ENCODE measurements at regions not wholly inside any gene's neighbourhood (a gene's known extent, or its start where the extent isn't known, plus 50 kb on each side); places are given as distances from the start of the nearest gene placed in this dataset.

DNA sequence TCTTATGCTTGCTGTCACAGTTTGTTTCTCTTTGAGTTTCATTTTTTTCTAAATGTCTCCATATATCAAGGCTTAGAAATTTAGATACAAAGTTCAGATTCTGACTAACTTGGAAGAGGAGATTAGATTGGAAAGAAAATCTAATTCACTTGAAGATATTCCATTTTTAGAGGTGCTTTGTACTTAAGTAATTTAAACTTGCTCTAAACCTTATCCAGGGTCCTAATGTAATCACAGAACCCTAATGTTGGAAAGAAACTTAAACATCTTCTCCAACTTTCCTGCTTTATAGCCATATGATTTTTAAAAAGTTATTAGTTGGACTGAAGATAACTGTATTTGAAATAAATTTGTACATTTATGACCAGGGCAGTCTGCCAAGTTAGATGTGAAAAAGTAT lies 81.1 kb upstream of the ARHGEF3 start:
- no peaks in the 10 kb centered on the region for H3K9me3 ChIP-seq (ENCODE audit: low read length)
- H3K4me1 ChIP-seq (ENCODE audit: insufficient read depth, low read length, severe bottlenecking): peaks cover 9% of the 10 kb centered on the region
- H3K4me3 ChIP-seq (ENCODE audit: low read depth, low read length, poor library complexity, severe bottlenecking): no peak overlapping the region
- no peaks in the 10 kb centered on the region for H3K9me2 ChIP-seq (ENCODE audit: low read depth, low read length)
- H3F3A ChIP-seq (ENCODE audit: insufficient read depth, low read length): no peaks in the 10 kb centered on the region
- H4K20me1 ChIP-seq (ENCODE audit: insufficient read depth, low read length): no peaks in the 10 kb centered on the region
- H3K27me3 ChIP-seq (ENCODE audit: insufficient read depth, low read length): no peaks in the 10 kb centered on the region
- no peak overlapping the region for H2AFZ ChIP-seq (ENCODE audit: low read length)
- no peaks in the 10 kb centered on the region; the same call in 1 of the 2 replicates for H3K36me3 ChIP-seq (ENCODE audit: insufficient read depth, low read length)
- no peak overlapping the region for H3K9ac ChIP-seq (ENCODE audit: low read length)
- TF ChIP-seq EZH2 (IDR thresholded peaks at IDR 0.05; ENCODE audit: borderline replicate concordance, low read length): no peak
- TF ChIP-seq, protein P1, sequence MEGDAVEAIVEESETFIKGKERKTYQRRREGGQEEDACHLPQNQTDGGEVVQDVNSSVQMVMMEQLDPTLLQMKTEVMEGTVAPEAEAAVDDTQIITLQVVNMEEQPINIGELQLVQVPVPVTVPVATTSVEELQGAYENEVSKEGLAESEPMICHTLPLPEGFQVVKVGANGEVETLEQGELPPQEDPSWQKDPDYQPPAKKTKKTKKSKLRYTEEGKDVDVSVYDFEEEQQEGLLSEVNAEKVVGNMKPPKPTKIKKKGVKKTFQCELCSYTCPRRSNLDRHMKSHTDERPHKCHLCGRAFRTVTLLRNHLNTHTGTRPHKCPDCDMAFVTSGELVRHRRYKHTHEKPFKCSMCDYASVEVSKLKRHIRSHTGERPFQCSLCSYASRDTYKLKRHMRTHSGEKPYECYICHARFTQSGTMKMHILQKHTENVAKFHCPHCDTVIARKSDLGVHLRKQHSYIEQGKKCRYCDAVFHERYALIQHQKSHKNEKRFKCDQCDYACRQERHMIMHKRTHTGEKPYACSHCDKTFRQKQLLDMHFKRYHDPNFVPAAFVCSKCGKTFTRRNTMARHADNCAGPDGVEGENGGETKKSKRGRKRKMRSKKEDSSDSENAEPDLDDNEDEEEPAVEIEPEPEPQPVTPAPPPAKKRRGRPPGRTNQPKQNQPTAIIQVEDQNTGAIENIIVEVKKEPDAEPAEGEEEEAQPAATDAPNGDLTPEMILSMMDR (IDR thresholded peaks at IDR 0.05; ENCODE audit: low read length): no peak
- no peak overlapping the region for H3K27ac ChIP-seq (ENCODE audit: low read depth, low read length, poor library complexity, severe bottlenecking)
- H3K4me2 ChIP-seq (ENCODE audit: low read length): no peak overlapping the region
- H3K79me2 ChIP-seq (ENCODE audit: insufficient read depth, low read length): no peaks in the 10 kb centered on the region

DNA sequence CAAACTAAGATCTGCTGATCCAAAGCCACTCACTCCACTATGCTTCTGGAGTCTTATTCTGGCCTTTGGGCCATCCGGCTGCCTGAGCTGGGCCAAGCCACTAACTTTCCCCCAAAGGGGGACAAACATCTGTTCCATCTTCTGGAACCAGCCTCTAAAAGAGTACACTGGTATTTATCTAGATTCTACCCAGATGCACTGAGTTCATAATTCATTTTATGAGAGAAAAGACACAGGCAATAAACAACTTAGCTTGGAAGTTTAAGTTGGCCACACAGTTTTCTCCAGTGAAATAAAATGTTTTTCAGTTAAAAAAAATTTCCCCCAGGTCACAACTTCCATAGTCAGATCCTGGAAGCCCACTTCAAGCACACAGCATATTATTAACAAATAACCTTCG lies 80.1 kb upstream of the ARHGEF3 start:
- Histone ChIP-seq H3K27me3 (ENCODE audit: insufficient read depth, low read length) (no peaks in the 10 kb centered on the region), H3K36me3 (ENCODE audit: insufficient read depth, low read length) (no peaks in the 10 kb centered on the region; the same call in 1 of the 2 replicates), H3K9ac (ENCODE audit: low read length) (no peak overlapping the region), H4K20me1 (ENCODE audit: insufficient read depth, low read length) (no peaks in the 10 kb centered on the region), H3K27ac (ENCODE audit: low read depth, low read length, poor library complexity, severe bottlenecking) (no peak overlapping the region), H3K9me3 (ENCODE audit: low read length) (no peaks in the 10 kb centered on the region), H3K9me2 (ENCODE audit: low read depth, low read length) (no peaks in the 10 kb centered on the region), H3K4me2 (ENCODE audit: low read length) (no peak overlapping the region), H3K79me2 (ENCODE audit: insufficient read depth, low read length) (no peaks in the 10 kb centered on the region), H2AFZ (ENCODE audit: low read length) (no peak overlapping the region), H3K4me1 (ENCODE audit: insufficient read depth, low read length, severe bottlenecking) (no peaks in the 10 kb centered on the region), H3F3A (ENCODE audit: insufficient read depth, low read length) (no peaks in the 10 kb centered on the region), H3K4me3 (ENCODE audit: low read depth, low read length, poor library complexity, severe bottlenecking) (no peak overlapping the region)
- TF ChIP-seq EZH2 (IDR thresholded peaks at IDR 0.05; ENCODE audit: borderline replicate concordance, low read length): no peak
- TF ChIP-seq, protein P1 (IDR thresholded peaks at IDR 0.05; ENCODE audit: low read length): no peak

DNA sequence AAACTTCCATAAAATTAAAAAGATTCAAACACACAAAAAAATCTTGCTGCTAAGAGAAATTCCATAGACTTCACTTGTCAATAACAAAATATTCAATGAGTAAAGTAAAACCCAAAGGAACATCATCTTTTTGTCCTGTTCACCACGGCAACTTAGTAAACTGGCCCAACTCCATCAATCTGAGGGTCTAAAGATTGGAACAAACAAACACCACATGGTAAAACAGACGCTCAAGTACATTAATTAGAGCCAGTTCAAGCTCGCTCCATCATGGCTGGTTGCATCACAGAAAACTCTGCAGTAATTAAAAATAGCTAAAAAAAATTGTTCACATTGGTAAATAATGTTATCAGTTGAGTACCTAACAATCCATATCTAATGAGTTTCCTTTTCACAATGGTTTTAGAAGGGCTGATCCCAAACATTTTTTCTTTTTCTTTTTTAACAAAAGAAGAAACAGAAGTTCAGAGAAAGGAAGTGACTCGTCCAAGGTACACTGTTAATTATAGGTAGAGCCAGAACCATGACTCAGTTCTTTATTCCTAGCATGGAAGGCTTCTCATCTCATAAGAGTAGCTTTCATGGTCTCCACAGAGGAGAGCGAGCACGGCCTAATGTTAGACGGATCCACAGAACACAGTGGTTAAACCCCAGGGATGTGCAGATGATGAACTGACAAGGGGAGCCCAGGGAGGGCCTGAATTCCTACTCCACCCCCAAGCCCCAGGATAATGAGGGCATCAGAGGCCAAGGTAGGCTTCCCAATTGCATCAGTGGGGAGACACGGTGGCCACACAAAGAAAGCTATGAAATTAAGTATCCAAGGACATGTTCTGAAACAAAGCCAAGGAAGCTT lies 79.2 kb upstream of the ARHGEF3 start:
- Histone ChIP-seq H3K9ac (ENCODE audit: low read length) (no peak overlapping the region), H3K9me2 (ENCODE audit: low read depth, low read length) (no peaks in the 10 kb centered on the region), H3K9me3 (ENCODE audit: low read length) (no peaks in the 10 kb centered on the region), H3K79me2 (ENCODE audit: insufficient read depth, low read length) (no peaks in the 10 kb centered on the region), H2AFZ (ENCODE audit: low read length) (no peak overlapping the region), H3K4me3 (ENCODE audit: low read depth, low read length, poor library complexity, severe bottlenecking) (no peak overlapping the region), H3F3A (ENCODE audit: insufficient read depth, low read length) (no peaks in the 10 kb centered on the region), H3K4me2 (ENCODE audit: low read length) (no peak overlapping the region), H3K27ac (ENCODE audit: low read depth, low read length, poor library complexity, severe bottlenecking) (no peak overlapping the region), H3K4me1 (ENCODE audit: insufficient read depth, low read length, severe bottlenecking) (no peaks in the 10 kb centered on the region), H3K36me3 (ENCODE audit: insufficient read depth, low read length) (no peaks in the 10 kb centered on the region; the same call in 1 of the 2 replicates), H4K20me1 (ENCODE audit: insufficient read depth, low read length) (no peaks in the 10 kb centered on the region), H3K27me3 (ENCODE audit: insufficient read depth, low read length) (no peaks in the 10 kb centered on the region)
- no peak for TF ChIP-seq EZH2 (IDR thresholded peaks at IDR 0.05; ENCODE audit: borderline replicate concordance, low read length)
- TF ChIP-seq, protein P1 (IDR thresholded peaks at IDR 0.05; ENCODE audit: low read length): no peak
